Activated CD4-positive, alpha-beta T cell treated with anti-CD3 and anti-CD28 coated beads for 1 hour (primary cell): ENCODE measurements at regions not wholly inside any gene's neighbourhood (a gene's known extent, or its start where the extent isn't known, plus 50 kb on each side); places are given as distances from the start of the nearest gene placed in this dataset.

Experiments used
- DNase-seq: peaks from one replicate; pipeline ENCODE4 v3.0.0-alpha.2; 2020

- DNase-seq, result no peak
Observed at GRCh38 chr7:155984609-155985405, 172.5 kb upstream of the SHH start.

GRCh38 chr7:155984028-155984580, 171.8 kb upstream of the SHH start:
- DNase-seq, result no peak

DNA sequence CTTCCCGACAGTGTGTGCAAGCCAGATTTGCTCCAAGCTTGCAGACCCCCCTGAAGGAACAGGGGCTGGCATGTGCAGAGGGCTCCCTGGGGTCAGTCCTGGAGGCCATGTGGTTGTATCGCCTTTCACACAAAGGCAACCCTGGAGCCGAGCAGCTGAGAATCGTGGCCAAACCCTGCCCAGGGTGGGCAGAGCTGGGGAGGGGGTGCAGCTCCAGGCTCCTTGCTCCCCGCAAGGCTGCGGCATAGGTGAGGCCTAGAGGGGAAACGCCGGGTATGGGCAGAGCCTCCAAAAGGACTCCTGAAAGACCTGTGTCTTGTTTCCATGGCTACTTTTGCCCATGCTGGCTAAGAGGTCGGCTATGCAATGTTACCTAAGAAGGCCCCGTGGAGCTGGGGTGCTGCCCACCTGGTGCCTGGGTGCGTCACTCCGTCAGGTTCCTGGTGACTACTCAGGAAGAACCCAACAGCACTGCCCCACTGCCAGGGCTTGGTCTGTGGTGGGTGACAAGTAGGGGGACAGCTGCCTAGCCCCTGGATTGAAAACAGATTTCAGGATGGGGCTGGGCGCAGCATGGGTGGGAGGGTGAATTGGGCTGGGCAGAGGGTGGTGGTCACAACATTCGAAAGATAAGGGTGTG, 171.0 kb upstream of the SHH start:
- DNase-seq, result no peak

DNA sequence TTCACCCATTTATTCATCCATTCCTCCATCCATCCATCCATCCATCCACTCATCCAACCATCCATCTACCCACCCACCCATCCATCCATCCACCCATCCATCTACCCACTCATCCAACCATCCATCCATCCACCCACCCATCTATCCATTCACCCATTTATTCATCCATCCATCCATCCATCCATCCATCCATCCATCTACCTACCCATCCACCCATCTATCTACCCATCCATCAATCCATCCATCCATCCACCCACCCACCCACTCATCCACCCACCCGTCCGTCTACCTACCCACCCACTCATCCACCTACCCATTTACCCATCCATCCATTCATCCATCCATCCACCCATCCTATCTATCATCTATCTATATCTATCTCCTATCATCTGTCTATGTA, 169.4 kb upstream of the SHH start:
- DNase-seq, result no peak

DNA sequence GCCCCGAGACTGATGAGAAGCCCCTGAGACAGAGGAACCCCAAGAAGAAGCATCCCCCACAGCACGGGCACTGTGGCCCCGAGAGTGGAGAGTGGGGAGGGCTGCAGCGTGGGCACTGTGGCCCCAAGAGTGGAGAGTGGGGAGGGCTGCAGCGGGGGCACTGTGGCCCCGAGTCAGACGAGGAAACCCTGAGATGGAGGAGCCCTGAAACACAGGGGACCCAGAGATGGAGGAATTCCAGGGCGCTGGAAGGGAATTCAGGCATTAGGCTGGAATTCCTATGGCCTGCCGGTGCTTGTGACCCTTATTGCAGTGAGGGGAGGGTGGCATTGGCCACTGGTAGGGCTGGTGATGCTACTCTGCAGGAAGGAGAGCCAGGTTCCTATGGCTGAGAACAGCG, 168.6 kb upstream of the SHH start:
- DNase-seq, result no peak

GRCh38 chr7:155979994-155980393, 167.7 kb upstream of the SHH start:
- DNase-seq, result no peak

- DNase-seq, result no peak
Observed at GRCh38 chr7:155979566-155979965, 167.3 kb upstream of the SHH start.

- no peak for DNase-seq
Observed at GRCh38 chr7:155975490-155975889, 163.2 kb upstream of the SHH start.

GRCh38 chr7:155974186-155974897, 162.1 kb upstream of the SHH start:
- no peak for DNase-seq

- no peak for DNase-seq
Observed at GRCh38 chr7:155973451-155973997, 161.3 kb upstream of the SHH start.

DNA sequence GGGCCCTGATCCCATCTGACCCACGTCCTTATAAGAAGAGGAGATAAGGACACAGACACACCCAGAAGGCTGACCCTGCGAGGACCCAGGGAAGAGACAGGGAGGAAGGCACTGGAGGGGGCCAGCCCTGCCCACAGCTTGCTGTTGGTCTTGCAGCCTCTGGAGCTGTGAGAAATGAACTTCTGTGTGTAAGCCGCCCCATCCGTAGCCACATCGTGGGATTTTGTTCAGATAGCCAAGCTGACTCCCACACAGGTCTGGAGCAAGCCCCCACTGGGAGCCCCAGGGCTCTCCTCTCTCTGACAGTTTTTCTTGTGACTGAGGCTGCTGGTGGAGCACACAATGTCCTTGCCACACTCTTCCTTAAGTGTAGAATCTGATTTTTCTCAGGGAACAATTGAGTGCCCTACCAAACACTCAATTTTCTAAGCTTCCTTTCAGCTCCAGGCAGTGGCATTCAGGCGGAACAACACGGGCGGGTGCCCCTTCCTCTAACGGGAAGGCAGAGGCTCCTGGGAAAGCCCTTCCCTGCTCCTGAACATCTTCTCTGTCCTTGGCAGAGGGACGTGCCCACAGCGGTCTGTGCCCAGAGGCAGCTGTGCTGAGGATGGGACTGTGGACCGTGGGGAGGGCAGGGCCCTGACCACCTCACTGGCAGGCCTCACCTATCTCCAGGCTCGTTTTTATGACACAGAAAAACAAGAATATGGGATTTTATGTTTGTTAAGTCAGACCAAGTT, 160.6 kb upstream of the SHH start:
- no peak for DNase-seq

- DNase-seq, result no peak
Observed at GRCh38 chr7:155972247-155972646, 160.0 kb upstream of the SHH start.

- no peak for DNase-seq
Observed at GRCh38 chr7:155971180-155971770, 159.0 kb upstream of the SHH start.

GRCh38 chr7:155969192-155969929, 157.1 kb upstream of the SHH start:
- DNase-seq, result no peak

- DNase-seq, result no peak
Observed at GRCh38 chr7:155965010-155965409, 152.7 kb upstream of the SHH start.

- no peak for DNase-seq
Observed at GRCh38 chr7:155964543-155964942, 152.3 kb upstream of the SHH start.

- no peak for DNase-seq
Observed at GRCh38 chr7:155963771-155964195, 151.5 kb upstream of the SHH start.

DNA sequence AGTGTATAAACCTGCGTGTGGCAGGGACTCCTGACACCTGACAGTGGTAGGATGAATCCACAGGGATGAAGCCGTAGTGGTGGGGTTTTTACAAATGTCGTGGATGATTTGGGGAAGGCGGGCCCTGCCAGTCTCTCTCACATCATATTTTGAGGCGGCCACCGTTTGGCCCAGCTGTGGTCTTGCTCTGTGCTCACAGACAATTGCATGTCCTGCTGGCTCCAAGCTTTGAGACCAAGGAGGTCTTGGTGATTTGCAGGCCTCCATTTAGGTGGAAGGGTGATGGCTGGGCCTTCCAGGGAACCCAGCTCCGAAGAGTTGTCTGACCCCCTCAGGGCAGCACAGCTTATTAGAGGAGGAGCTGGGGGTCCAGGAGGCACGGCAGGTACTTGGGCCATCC, 151.1 kb upstream of the SHH start:
- DNase-seq, result no peak

GRCh38 chr7:155962968-155963300, 150.7 kb upstream of the SHH start:
- DNase-seq, result no peak

DNA sequence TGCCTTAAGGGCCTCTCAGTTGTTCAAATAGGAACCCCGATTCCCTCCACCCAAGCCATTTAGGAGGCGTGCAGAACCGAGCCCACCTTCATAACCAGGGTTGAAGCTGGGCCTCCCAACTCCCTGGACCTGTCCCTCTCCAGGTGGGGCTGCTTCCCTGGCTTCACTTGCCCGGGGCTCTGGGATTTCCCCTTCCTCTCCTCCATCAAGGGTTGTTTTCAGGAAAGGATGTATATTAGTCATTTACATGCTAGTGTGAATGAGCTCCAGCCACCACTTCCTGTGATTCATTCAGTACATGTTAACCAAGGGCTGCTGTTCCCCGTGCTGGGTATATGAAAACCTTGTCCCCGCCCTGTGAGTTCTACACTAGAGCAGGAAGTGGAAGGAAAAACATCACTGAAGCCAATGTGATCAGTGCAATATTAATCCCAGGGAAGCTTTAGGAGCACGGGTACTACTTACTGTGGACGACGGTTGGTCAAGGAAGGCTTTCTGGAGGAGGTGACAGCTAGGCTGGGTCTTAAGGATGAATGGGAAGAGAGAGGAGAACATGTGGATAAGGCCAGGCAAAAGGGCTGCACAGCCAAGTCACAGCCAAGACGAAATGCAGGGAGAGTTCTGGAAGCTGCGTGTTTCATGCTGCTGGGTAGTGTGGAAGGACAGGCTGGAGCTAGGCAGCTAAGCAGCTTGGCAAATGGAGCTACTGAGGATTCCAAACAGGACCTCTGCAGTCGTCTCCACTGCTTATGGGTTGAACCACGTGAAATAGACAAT, 150.1 kb upstream of the SHH start:
- no peak for DNase-seq
